Ammon's horn (tissue), 1 donor: ENCODE measurements at regions not wholly inside any gene's neighbourhood (a gene's known extent, or its start where the extent isn't known, plus 50 kb on each side); places are given as distances from the start of the nearest gene placed in this dataset.
A peak's percentile ranks its signal among the peaks of the same experiment; 100 is the strongest.

ENCODE experiments used
- DNase-seq: peaks from one replicate; pipeline ENCODE4 v3.0.0-alpha.2; 2016; ENCODE audit warnings: low spot score

GRCh38 chr4:95987851-95988250 is 148.0 kb downstream of the PDHA2 start:
- DNase-seq = no peak

DNA sequence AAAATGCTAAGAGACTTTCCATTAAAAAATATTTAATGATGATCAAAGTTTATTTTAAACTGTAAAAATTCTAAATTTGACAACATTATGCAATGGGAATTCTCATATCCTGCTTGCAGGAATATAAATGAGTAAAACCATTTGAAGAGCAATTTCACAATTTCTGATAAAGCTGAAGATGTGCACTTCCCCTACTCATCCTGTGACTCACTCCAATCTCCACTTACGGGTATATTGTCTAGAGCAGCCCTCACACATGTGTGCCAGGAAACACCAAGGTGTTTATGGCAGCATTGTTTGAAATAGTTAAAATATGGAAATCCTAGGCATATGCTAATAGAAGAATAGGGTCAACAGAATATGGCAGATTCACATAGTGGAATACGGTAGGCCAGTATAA is 158.4 kb downstream of the PDHA2 start:
- DNase-seq = no peak

GRCh38 chr4:96003951-96004740 is 164.3 kb downstream of the PDHA2 start:
- DNase-seq = peak; percentile 67

DNA sequence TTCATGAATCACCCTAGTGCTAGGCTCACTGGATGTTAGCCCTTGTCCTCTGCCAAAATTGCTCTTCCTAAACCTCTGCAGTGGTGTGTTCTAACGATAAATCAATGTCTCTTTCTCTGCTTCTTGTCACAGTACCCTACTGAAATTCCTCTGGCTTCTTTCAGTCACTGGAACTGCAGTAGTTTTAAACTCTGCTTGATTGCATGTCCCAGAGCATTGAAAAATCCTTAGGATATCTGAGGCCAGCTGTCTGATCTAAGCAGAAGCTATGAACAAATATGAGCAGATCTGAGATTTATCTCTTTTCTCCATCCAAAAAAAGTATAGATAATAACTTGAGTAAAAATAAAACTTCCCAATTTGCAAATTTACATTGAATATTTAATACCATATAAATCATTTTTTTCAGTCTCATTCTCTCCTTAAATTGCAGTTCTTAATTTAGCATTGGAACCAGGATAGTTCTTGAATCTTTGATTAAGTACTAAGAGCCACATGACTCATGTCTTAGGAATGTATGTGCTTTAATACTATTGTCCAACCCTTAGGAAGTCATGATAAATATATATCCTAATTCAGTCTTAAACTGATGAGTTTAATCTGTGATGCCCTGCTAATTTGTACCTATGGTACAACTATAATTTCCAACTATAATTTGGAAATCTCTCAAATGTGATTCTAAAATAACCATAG is 169.7 kb downstream of the PDHA2 start:
- no peak for DNase-seq

- no peak for DNase-seq
These were observed 172.8 kb downstream of the PDHA2 start for GRCh38 chr4:96012687-96013086.

DNA sequence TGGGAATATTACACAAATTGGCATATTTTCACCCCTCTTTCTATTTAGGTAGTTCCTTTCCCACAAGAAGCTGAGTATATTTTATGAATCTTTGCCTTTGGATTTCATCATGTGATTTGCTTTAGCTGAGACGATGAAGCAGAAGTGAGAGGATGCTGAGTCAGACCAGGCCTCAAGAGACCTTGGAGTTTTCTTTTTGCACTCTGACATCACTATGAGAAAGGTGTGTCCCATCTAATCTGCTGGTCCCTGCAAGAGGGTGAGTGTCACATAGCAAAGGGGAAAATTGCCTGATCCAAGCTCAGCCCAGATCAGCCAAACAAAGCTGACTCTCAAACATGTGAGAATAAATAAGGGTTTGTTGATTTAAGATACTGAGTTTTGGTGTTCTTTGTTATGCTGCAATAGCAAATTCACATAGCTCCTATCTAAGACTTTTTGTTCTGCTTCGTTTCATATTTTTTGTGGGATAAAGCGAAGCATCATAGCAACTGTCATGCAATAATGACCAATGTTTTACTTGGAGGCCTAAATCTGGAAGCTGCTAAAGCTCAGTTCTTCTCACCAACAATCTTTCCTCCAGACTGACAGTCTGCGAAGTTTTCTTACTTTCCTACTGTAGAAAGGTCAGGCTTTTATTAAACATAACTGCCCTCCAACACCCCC is 176.9 kb downstream of the PDHA2 start:
- no peak for DNase-seq

- no peak for DNase-seq
These were observed 185.1 kb downstream of the PDHA2 start for GRCh38 chr4:96025011-96025410.

GRCh38 chr4:96035727-96036126 is 195.8 kb downstream of the PDHA2 start:
- peak; percentile 33 for DNase-seq

DNA sequence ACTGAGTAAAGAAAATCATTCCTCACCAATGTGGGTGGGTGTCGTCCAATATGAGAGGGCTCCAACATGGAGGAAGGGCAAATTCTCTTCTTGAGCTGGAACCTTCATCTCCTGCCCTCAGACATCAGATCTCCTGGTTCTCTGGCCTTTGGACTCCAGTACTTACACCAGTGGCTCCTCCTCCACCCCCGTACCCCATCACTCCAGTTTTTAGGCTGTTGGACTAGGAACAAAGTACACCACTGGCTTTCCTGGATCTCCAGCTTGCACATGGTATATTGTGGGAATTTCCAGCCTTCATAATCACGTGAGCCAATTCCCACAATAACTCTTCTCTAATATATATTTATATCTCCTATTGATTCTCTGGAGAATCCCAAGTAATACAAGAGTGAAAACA is 196.9 kb downstream of the PDHA2 start:
- DNase-seq = no peak

DNA sequence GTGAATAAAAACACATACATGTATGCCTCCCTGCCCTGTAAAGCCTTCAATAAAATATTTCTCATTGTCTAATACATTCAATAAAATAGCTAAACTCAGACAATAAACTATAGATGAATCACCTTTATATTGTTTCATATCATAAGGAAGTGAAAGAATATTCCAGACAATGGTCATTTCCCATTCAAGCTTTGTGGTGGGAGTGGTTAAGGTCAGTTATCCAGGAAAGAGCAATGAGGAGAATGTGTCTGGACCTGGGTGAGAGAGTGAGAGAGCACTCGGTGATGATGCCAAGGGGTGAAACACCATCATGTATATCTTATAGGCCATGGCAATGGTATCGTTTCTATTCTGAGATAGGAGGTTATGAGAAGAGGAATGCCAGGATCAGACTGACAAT is 197.8 kb downstream of the PDHA2 start:
- no peak for DNase-seq

- DNase-seq = no peak
These were observed 199.3 kb downstream of the PDHA2 start for GRCh38 chr4:96039217-96039616.

- no peak for DNase-seq
These were observed 200.0 kb downstream of the PDHA2 start for GRCh38 chr4:96039803-96040436.

DNA sequence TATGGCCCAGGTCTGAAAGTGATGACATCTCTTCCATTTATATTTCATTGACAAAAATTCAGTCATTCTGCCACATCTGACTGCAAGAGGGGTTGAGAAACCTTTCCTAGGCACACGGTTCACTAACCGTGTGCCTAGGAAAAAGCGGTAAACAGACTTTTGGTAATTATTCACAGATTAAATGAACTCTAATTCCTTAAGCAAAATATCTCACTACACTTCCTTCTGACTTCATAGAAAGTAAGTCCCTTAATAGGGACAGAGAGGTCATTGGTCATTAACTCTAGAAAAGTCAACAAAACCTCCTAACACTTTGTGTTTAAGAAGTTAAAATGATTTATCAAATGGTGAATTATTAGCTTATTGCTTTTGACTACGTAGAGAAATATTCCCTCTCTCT is 205.1 kb downstream of the PDHA2 start:
- no peak for DNase-seq

- DNase-seq = no peak
These were observed 212.9 kb downstream of the PDHA2 start for GRCh38 chr4:96052827-96053226.

DNA sequence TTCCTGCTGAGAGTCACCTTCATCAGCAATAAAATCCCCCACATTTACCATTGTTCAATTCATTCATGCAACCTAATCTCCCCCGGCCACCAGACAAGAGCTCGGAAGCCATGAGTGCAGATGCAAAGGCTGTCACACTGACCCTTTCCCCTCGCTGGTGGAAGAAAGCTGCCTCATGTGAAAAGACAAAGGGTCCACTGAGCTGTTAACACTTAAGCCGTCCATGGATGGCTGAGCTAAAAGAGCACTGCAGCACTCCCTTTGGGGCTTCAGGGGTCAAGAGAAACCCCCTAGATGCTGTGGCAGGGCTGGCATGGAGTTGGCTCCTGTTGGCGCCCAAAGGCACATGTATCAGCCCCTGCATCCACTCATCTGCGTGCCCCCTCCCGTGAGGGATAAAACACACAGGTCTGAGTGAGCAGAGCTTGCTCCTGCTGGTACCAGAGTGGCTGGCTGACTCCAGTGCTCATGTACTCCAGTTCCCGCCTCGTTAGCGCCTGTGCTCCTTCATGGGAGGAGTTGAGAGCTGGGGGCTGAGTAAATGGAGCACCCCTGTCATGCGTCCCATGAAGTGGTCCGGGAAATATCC is 216.5 kb downstream of the PDHA2 start:
- no peak for DNase-seq

- no peak for DNase-seq
These were observed 223.7 kb downstream of the PDHA2 start for GRCh38 chr4:96063639-96064038.

DNA sequence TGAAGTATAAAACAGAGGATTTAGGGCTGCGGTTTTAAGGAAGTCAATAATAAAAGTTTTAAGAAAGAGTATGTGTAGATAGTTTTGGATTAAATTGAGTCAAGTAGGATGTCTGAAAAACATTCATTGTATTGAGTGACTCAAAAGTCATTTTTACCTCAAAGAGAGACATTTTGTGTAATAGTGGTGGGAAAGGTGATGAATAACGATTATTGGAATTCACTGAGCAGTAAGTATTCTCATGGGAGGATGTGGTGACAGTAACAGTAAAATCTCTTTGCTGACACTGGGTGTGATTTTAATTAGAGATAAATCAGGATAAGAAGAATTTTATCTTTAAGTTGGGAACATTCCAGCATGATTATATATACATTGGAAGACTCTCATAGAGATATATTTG is 233.6 kb downstream of the PDHA2 start:
- no peak for DNase-seq

DNA sequence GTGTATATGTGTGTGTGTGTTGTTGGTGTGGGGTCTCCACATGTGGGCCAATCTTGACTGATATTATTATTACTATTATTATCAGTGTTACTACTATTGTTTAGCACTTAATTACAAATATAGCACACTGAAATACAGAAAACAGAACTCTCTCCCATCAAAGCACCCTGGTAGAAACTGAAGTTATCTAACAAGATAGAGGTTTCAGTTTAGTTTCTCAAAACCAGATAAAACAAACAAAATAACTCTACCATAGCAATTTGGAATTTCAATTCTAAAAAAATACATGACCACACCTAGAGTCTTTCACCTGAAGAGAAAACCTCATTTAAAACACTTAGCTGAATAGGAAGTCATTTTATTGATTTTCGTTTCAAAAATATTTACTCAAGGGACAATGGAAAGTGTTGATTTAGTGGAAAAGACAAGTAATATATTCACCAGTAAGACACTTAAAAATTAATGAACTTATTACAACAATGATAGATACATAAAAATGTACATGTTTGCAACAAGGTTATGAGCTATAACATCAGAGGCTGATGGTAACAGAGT is 252.3 kb downstream of the PDHA2 start:
- DNase-seq = no peak

DNA sequence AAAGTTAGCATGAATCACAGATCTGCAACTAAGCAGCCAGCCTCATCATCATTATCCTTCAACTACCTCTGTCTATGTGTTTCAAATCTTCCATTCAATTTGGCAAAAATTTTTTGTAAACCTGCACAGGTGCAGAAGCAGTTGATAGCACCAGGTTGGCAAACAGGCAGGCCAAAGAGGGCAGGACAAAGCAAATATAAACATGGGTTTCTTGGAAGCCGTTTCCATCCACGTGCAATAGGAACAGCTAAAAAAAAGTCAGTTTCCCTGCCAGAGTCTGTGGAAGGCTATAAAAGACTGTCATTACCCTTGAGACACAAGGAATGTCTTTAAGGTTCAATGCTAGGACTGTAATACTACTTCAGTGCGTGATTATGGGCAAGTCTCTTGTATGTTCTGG is 253.2 kb downstream of the PDHA2 start:
- DNase-seq = no peak

DNA sequence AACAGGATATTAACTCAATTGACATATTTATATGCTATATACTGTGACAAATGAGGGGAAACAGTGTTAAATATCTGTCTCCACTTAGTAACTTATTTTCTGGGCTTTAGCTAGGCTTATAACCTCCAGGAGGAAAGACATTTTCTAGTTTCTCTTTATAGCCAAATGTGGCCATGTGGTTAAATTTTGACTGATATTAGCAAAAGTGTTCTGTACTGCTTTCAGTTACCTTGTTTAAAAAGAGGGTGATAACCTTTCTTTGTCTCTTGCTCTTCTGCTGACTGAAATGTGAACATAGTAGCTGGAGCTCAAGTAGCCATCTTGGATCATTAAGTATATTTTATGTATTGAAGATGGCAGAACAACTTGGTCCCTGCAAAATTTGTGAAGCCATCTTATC is 253.7 kb downstream of the PDHA2 start:
- DNase-seq = no peak

- no peak for DNase-seq
These were observed 254.3 kb downstream of the PDHA2 start for GRCh38 chr4:96094183-96094582.

GRCh38 chr4:96097040-96097607 is 257.2 kb downstream of the PDHA2 start:
- DNase-seq = no peak
